ENCODE measurements at regions not wholly inside any gene's neighbourhood (a gene's known extent, or its start where the extent isn't known, plus 50 kb on each side); places are given as distances from the start of the nearest gene placed in this dataset.

GRCh38 chr2:2758793-2759367 is 427.8 kb upstream of the MYT1L start:
- ChIA-PET CTCF (no interaction called here), POLR2A (no interaction called here)
- H3K36me3 ChIP-seq (ENCODE audit: control insufficient read depth, insufficient read depth, low read length) = no peaks in the 10 kb centered on the region
- H3K27me3 ChIP-seq (ENCODE audit: control insufficient read depth, insufficient read depth, low read length) = no peaks in the 10 kb centered on the region
- TF ChIP-seq CTCF (IDR thresholded peaks at IDR 0.05; ENCODE audit: insufficient read depth, low read depth, low read length) = no peak
- no peak for DNase-seq (ENCODE audit: low read depth)
- no peak overlapping the region for H3K4me3 ChIP-seq (ENCODE audit: low read depth, low read length)

- ChIA-PET POLR2A (no interaction called here), CTCF (no interaction called here)
- no peaks in the 10 kb centered on the region for H3K36me3 ChIP-seq (ENCODE audit: control insufficient read depth, insufficient read depth, low read length)
- no peak for DNase-seq (ENCODE audit: low read depth)
- no peak overlapping the region for H3K4me3 ChIP-seq (ENCODE audit: low read depth, low read length)
- H3K27me3 ChIP-seq (ENCODE audit: control insufficient read depth, insufficient read depth, low read length) = no peaks in the 10 kb centered on the region
- no peak for TF ChIP-seq CTCF (IDR thresholded peaks at IDR 0.05; ENCODE audit: insufficient read depth, low read depth, low read length)
Measured at GRCh38 chr2:2757764-2758163, 426.7 kb upstream of the MYT1L start.

GRCh38 chr2:2756886-2757285 is 425.8 kb upstream of the MYT1L start:
- DNase-seq (ENCODE audit: low read depth) = no peak
- CTCF ChIA-PET = no interaction called here
- Histone ChIP-seq H3K36me3 (ENCODE audit: control insufficient read depth, insufficient read depth, low read length) (no peaks in the 10 kb centered on the region), H3K27me3 (ENCODE audit: control insufficient read depth, insufficient read depth, low read length) (no peaks in the 10 kb centered on the region), H3K4me3 (ENCODE audit: low read depth, low read length) (no peak overlapping the region)
- TF ChIP-seq CTCF (IDR thresholded peaks at IDR 0.05; ENCODE audit: insufficient read depth, low read depth, low read length) = no peak
- POLR2A ChIA-PET = no interaction called here

- no peak overlapping the region for H3K4me3 ChIP-seq (ENCODE audit: low read depth, low read length)
- POLR2A ChIA-PET = no interaction called here
- CTCF ChIA-PET = no interaction called here
- no peak for TF ChIP-seq CTCF (IDR thresholded peaks at IDR 0.05; ENCODE audit: insufficient read depth, low read depth, low read length)
- no peaks in the 10 kb centered on the region for H3K27me3 ChIP-seq (ENCODE audit: control insufficient read depth, insufficient read depth, low read length)
- H3K36me3 ChIP-seq (ENCODE audit: control insufficient read depth, insufficient read depth, low read length) = no peaks in the 10 kb centered on the region
- no peak for DNase-seq (ENCODE audit: low read depth)
Measured at GRCh38 chr2:2755990-2756389, 424.9 kb upstream of the MYT1L start.

GRCh38 chr2:2754940-2755339 is 423.9 kb upstream of the MYT1L start:
- ChIA-PET POLR2A (no interaction called here), CTCF (no interaction called here)
- no peak for TF ChIP-seq CTCF (IDR thresholded peaks at IDR 0.05; ENCODE audit: insufficient read depth, low read depth, low read length)
- H3K36me3 ChIP-seq (ENCODE audit: control insufficient read depth, insufficient read depth, low read length) = no peaks in the 10 kb centered on the region
- DNase-seq (ENCODE audit: low read depth) = no peak
- no peak overlapping the region for H3K4me3 ChIP-seq (ENCODE audit: low read depth, low read length)
- no peaks in the 10 kb centered on the region for H3K27me3 ChIP-seq (ENCODE audit: control insufficient read depth, insufficient read depth, low read length)
